Endothelial cell of umbilical vein (primary cell): ENCODE measurements at regions not wholly inside any gene's neighbourhood (a gene's known extent, or its start where the extent isn't known, plus 50 kb on each side); places are given as distances from the start of the nearest gene placed in this dataset.

Experiments used
- BruUV-seq: library from RNA; stranded (reverse); fragments of 400-500 nt; replicated peaks from 2 replicates; lab custom pipeline; 2021; lab: Mats Ljungman, UMichigan
- CTCF ChIA-PET: fragments of 300-600, 350-600 bp; sonication (Branson Sonifier 250); formaldehyde crosslinking; loops from one replicate; lab custom pipeline; 2021; ENCODE audit warnings: antibody characterized with exemption, inconsistent platforms; lab: Charles Lee
- POLR2A ChIA-PET: fragments of 300-600, 350-600 bp; sonication (Branson Sonifier 250); formaldehyde crosslinking; loops from one replicate; lab custom pipeline; 2021; ENCODE audit warnings: antibody characterized with exemption, inconsistent platforms; lab: Charles Lee
- DNase-seq: peaks from one replicate; pipeline ENCODE4 v3.0.0-alpha.2; 2011; ENCODE audit warnings: low read depth, low spot score
- FAIRE-seq: peaks from 2 replicates; lab custom pipeline; 2011; peaks lifted over from hg19 to GRCh38; lab: Jason Lieb, UNC
- H2AFZ ChIP-seq: 2 replicates; pipeline ENCODE4 v1.6.0; 2012; ENCODE audit warnings: low read depth, low read length, control low read depth, inconsistent platforms
- H3K27ac ChIP-seq: 2 replicates; pipeline ENCODE4 v1.5.1; 2011; ENCODE audit warnings: low read depth, mild to moderate bottlenecking, control low read depth, low read length, moderate library complexity; ENCODE audit not compliant: insufficient read depth
- H3K27me3 ChIP-seq, 2 experiments: 2 replicates each; pipeline versions ENCODE4 v1.6.0 to v1.6.1; 2011; ENCODE audit warnings: low read length in 2 of 2, mixed read lengths in 1 of 2; ENCODE audit not compliant: control insufficient read depth in 2 of 2, insufficient read depth in 2 of 2
- H3K36me3 ChIP-seq, 2 experiments: 2 replicates in 1 of 2; 3 replicates in 1 of 2; pipeline ENCODE4 v1.5.1; 2011; ENCODE audit warnings: low read length in 2 of 2, mild to moderate bottlenecking in 1 of 2, moderate library complexity in 1 of 2; ENCODE audit not compliant: control insufficient read depth in 2 of 2, insufficient read depth in 2 of 2; ENCODE audit errors: extremely low read depth in 1 of 2
- H3K4me1 ChIP-seq: 3 replicates; pipeline ENCODE4 v1.5.1; 2011; ENCODE audit warnings: mild to moderate bottlenecking, low read length; ENCODE audit not compliant: control insufficient read depth, insufficient read depth; ENCODE audit errors: extremely low read depth
- H3K4me2 ChIP-seq: 2 replicates; pipeline ENCODE4 v1.6.1; 2011; ENCODE audit warnings: low read length, control low read depth, mixed read lengths; ENCODE audit not compliant: insufficient read depth
- H3K4me3 ChIP-seq, 3 experiments: fragments of 200-600 bp in 1 of 3; sonication (generic), shearing (Covaris generic) in 1 of 3; replicated peaks in 1 of 3; 2 replicates each; pipeline ENCODE4 v1.5.1; 2011 to 2016; ENCODE audit warnings: control low read depth in 3 of 3, low read length in 3 of 3, mild to moderate bottlenecking in 2 of 3, inconsistent platforms in 1 of 3, low read depth in 1 of 3, moderate library complexity in 1 of 3; ENCODE audit not compliant: insufficient read depth in 1 of 3
- H3K79me2 ChIP-seq: 2 replicates; pipeline ENCODE4 v1.6.0; 2012; ENCODE audit warnings: low read length, inconsistent platforms; ENCODE audit not compliant: control insufficient read depth, insufficient read depth
- H3K9ac ChIP-seq: replicated peaks from 2 replicates; pipeline ENCODE3; 2011; ENCODE audit warnings: low read length, control low read depth; ENCODE audit not compliant: insufficient read depth; ENCODE audit errors: extremely low read depth
- H3K9me1 ChIP-seq: replicated peaks from 3 replicates; pipeline ENCODE4 v1.6.0; 2011; ENCODE audit warnings: mild to moderate bottlenecking, low read length; ENCODE audit not compliant: control insufficient read depth, insufficient read depth; ENCODE audit errors: extremely low read depth
- H3K9me3 ChIP-seq: replicated peaks from 2 replicates; pipeline ENCODE4 v1.5.1; 2012; ENCODE audit warnings: low read length, inconsistent platforms; ENCODE audit not compliant: control insufficient read depth, insufficient read depth
- H4K20me1 ChIP-seq: replicated peaks from 2 replicates; pipeline ENCODE3; 2011; ENCODE audit warnings: mild to moderate bottlenecking, low read length; ENCODE audit not compliant: control insufficient read depth, insufficient read depth; ENCODE audit errors: extremely low read depth
- EZH2 ChIP-seq: IDR thresholded peaks from 2 replicates; pipeline ENCODE4 v1.6.1; 2012; ENCODE audit warnings: borderline replicate concordance, low read depth, mild to moderate bottlenecking, moderate library complexity, low read length, inconsistent platforms; ENCODE audit not compliant: severe bottlenecking
- FOS ChIP-seq: IDR thresholded peaks from 2 replicates; pipeline ENCODE4 v1.6.1; 2011; ENCODE audit warnings: mild to moderate bottlenecking, low read length, moderate library complexity, borderline replicate concordance; ENCODE audit not compliant: insufficient read depth
- GATA2 ChIP-seq: IDR thresholded peaks from 2 replicates; pipeline ENCODE4 v1.7.0; 2011; ENCODE audit warnings: low read depth, mild to moderate bottlenecking, moderate library complexity, mixed read lengths, low read length; ENCODE audit not compliant: insufficient read length, insufficient read depth
- JUN ChIP-seq: IDR thresholded peaks from 2 replicates; pipeline ENCODE4 v1.6.1; 2011; ENCODE audit warnings: borderline replicate concordance, low read depth; ENCODE audit not compliant: insufficient read length, insufficient read depth
- MYC ChIP-seq: IDR thresholded peaks from one replicate; pipeline ENCODE4 v1.6.1; 2011; ENCODE audit warnings: mild to moderate bottlenecking, low read depth, low read length
- POLR2A ChIP-seq: IDR thresholded peaks from 2 replicates; pipeline ENCODE4 v1.6.1; 2012; ENCODE audit warnings: low read depth, mild to moderate bottlenecking, control low read depth, low read length
- POLR2AphosphoS5 ChIP-seq: IDR thresholded peaks from 2 replicates; pipeline ENCODE4 v1.6.1; 2012; ENCODE audit warnings: low read depth, mild to moderate bottlenecking, control low read depth, low read length, moderate library complexity; ENCODE audit not compliant: insufficient read depth
- dilution Hi-C: fragments of 300-500 bp; cut with MboI; formaldehyde crosslinking; loops from one replicate; pipeline ENCODE4 v1.15.0; 2019; ENCODE audit warnings: low sequenced_read_pairs; ENCODE audit not compliant: extremely low pct_ligation_motif_present
- intact Hi-C: fragments of 100-400 bp; cut with micrococcal nuclease; formaldehyde crosslinking; loops from one replicate; pipeline ENCODE4 v1.10.0; 2022
- TF ChIP-seq, protein P1 (sequence below), 2 donors: IDR thresholded peaks; 1 replicate in 1 of 2; 2 replicates in 1 of 2; pipeline ENCODE4 v1.5.1; 2011; ENCODE audit warnings: low read length in 2 of 2, mild to moderate bottlenecking in 2 of 2, moderate library complexity in 2 of 2, control low read depth in 1 of 2, inconsistent platforms in 1 of 2, low read depth in 1 of 2; ENCODE audit not compliant: insufficient read depth in 1 of 2; ENCODE audit errors: extremely low read depth in 1 of 2
- TF ChIP-seq, protein P2 (sequence below): IDR thresholded peaks from 2 replicates; pipeline ENCODE4 v1.6.1; 2011; ENCODE audit not compliant: insufficient read depth, insufficient read length

DNA sequence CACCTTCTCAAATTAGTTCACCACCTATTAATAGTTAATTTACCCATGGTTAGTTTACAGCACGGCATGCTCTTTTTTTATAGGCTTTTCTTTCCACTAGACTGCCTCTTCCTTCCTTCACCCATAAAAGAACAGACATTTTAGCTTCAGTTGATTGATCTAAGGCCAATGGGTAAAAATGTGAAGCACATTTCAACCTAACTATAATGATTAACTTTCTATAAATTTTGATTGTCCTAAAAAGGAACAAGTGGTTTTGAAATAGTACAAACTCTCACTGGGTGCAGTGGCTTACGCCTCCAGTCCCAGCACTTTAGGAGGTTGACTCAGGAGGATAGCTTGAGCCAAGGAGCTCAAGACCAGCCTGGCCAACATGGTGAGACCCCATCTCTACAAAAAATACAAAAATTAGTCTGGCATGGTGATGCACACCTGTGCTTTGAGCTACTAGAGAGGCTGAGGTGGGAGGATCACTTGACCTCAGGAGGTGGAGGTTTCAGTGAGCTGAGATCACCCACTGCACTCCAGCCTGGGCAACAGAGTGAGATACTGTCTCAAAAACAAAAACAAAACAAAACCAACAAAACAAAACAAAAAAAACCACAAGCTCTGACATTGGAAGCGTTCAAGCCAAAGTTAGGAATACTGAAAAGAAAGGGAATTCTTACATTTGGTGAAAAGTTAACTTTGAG is 89.9 kb upstream of the FAT1 start:
- FAIRE-seq, result no peak

More for the DNA sequence above, 89.9 kb upstream of the FAT1 start:
- H4K20me1 ChIP-seq, result no peaks in the 10 kb centered on the region
- dilution Hi-C loops (no loop called here), intact Hi-C loops (no loop called here)
- no peak overlapping the region for H3K4me3 ChIP-seq
- no peaks in the 10 kb centered on the region for H3K27me3 ChIP-seq
- no peaks in the 10 kb centered on the region for H3K79me2 ChIP-seq
- no peak overlapping the region for H3K9ac ChIP-seq
- no TSS peak for BruUV-seq
- H3K4me1 ChIP-seq, result no peaks in the 10 kb centered on the region
- no peaks in the 10 kb centered on the region for H3K9me3 ChIP-seq
- no peak for TF ChIP-seq GATA2
- TF ChIP-seq, protein P1, sequence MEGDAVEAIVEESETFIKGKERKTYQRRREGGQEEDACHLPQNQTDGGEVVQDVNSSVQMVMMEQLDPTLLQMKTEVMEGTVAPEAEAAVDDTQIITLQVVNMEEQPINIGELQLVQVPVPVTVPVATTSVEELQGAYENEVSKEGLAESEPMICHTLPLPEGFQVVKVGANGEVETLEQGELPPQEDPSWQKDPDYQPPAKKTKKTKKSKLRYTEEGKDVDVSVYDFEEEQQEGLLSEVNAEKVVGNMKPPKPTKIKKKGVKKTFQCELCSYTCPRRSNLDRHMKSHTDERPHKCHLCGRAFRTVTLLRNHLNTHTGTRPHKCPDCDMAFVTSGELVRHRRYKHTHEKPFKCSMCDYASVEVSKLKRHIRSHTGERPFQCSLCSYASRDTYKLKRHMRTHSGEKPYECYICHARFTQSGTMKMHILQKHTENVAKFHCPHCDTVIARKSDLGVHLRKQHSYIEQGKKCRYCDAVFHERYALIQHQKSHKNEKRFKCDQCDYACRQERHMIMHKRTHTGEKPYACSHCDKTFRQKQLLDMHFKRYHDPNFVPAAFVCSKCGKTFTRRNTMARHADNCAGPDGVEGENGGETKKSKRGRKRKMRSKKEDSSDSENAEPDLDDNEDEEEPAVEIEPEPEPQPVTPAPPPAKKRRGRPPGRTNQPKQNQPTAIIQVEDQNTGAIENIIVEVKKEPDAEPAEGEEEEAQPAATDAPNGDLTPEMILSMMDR (IDR thresholded peaks at IDR 0.05; ENCODE audit: extremely low read depth in 1 of 2, insufficient read depth in 1 of 2, low read depth in 1 of 2, low read length in 2 of 2), result no peak
- no peak for TF ChIP-seq EZH2
- TF ChIP-seq POLR2AphosphoS5, result no peak
- no peak for TF ChIP-seq MYC
- TF ChIP-seq, protein P2, sequence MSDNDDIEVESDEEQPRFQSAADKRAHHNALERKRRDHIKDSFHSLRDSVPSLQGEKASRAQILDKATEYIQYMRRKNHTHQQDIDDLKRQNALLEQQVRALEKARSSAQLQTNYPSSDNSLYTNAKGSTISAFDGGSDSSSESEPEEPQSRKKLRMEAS, result no peak
- TF ChIP-seq POLR2A, result no peak
- TF ChIP-seq FOS, result no peak
- no peak for TF ChIP-seq JUN
- POLR2A ChIA-PET, result no interaction called here
- no peak overlapping the region for H3K4me2 ChIP-seq
- no peak overlapping the region for H2AFZ ChIP-seq
- no peak for DNase-seq
- CTCF ChIA-PET, result interaction anchor here (1.0 kb wide), 1 partner anchor 9 kb away, joined by 4 read pairs; no protein-coding TSS in a partner anchor
- H3K9me1 ChIP-seq, result no peaks in the 10 kb centered on the region
- no peaks in the 10 kb centered on the region for H3K36me3 ChIP-seq
- H3K27ac ChIP-seq, result no peak overlapping the region
